GM12878 (cell line): ENCODE measurements at regions not wholly inside any gene's neighbourhood (a gene's known extent, or its start where the extent isn't known, plus 50 kb on each side); places are given as distances from the start of the nearest gene placed in this dataset.
A peak's percentile ranks its signal among the peaks of the same experiment; 100 is the strongest.

Experiments used
- BMI1 ChIP-seq: fragments of 450-650 bp; IDR thresholded peaks from 2 replicates; pipeline ENCODE4 v1.6.1; 2016; ENCODE audit warnings: mild to moderate bottlenecking, moderate library complexity, borderline replicate concordance
- BRCA1 ChIP-seq: IDR thresholded peaks from 2 replicates; pipeline ENCODE4 v1.6.1; 2011; ENCODE audit warnings: low read depth, low read length, improper control_type of control experiment
- EP300 ChIP-seq, 2 experiments: fragments of 150-350 bp in 1 of 2; IDR thresholded peaks; 2 replicates each; pipeline ENCODE4 v1.6.1; 2011 to 2012; ENCODE audit warnings: low read depth in 2 of 2, low read length in 2 of 2, borderline replicate concordance in 1 of 2, improper control_type of control experiment in 1 of 2, inconsistent platforms in 1 of 2; ENCODE audit not compliant: control insufficient read depth in 1 of 2
- EZH2 ChIP-seq: IDR thresholded peaks from 2 replicates; pipeline ENCODE4 v1.6.1; 2012; ENCODE audit warnings: low read depth, mild to moderate bottlenecking, control low read depth, inconsistent platforms, low read length, borderline replicate concordance; ENCODE audit not compliant: control insufficient read depth
- IKZF2 ChIP-seq, 2 experiments: fragments of 450-650 bp; IDR thresholded peaks; 2 replicates each; pipeline ENCODE4 v1.6.1; 2017; ENCODE audit warnings: mild to moderate bottlenecking in 2 of 2, moderate library complexity in 2 of 2
- IRF3 ChIP-seq: fragments of 450-650 bp; IDR thresholded peaks from 2 replicates; pipeline ENCODE4 v1.6.1; 2014; ENCODE audit warnings: mild to moderate bottlenecking
- MTA3 ChIP-seq: IDR thresholded peaks from 2 replicates; pipeline ENCODE4 v1.6.1; 2012; ENCODE audit warnings: low read length, inconsistent platforms, borderline replicate concordance
- NFIC ChIP-seq: IDR thresholded peaks from 2 replicates; pipeline ENCODE4 v1.6.1; 2012; ENCODE audit warnings: low read depth, mild to moderate bottlenecking, inconsistent platforms, low read length, moderate library complexity
- RELA ChIP-seq: fragments of 450-650 bp; IDR thresholded peaks from 2 replicates; pipeline ENCODE4 v1.8.0; 2014; ENCODE audit warnings: borderline replicate concordance; ENCODE audit not compliant: partially characterized antibody
- RUNX3 ChIP-seq: IDR thresholded peaks from 2 replicates; pipeline ENCODE4 v1.6.1; 2012; ENCODE audit warnings: low read length, inconsistent platforms
- SREBF1 ChIP-seq: IDR thresholded peaks from 2 replicates; pipeline ENCODE4 v1.6.1; 2012; ENCODE audit warnings: mild to moderate bottlenecking, low read length
- STAT1 ChIP-seq: fragments of 450-650 bp; conservative IDR thresholded peaks from 2 replicates; pipeline ENCODE4 v1.6.1; 2014; ENCODE audit warnings: antibody characterized with exemption, mild to moderate bottlenecking
- STAT3 ChIP-seq: IDR thresholded peaks from 2 replicates; pipeline ENCODE4 v1.6.1; 2011; ENCODE audit warnings: low read depth, low read length, improper control_type of control experiment
- TBL1XR1 ChIP-seq: IDR thresholded peaks from 2 replicates; pipeline ENCODE4 v1.6.1; 2012; ENCODE audit warnings: low read depth, low read length, improper control_type of control experiment
- TCF3 ChIP-seq: IDR thresholded peaks from 2 replicates; pipeline ENCODE4 v1.6.1; 2012; ENCODE audit warnings: low read depth, mild to moderate bottlenecking, low read length, borderline replicate concordance; ENCODE audit not compliant: insufficient read depth
- ZBED1 ChIP-seq: IDR thresholded peaks from 2 replicates; pipeline ENCODE4 v1.6.1; 2016; ENCODE audit warnings: borderline replicate concordance
- TF ChIP-seq, protein P1 (sequence below): fragments of 450-650 bp; IDR thresholded peaks from 2 replicates; pipeline ENCODE4 v1.6.1; 2017; ENCODE audit warnings: mild to moderate bottlenecking
- TF ChIP-seq, protein P2 (sequence below): IDR thresholded peaks from 2 replicates; pipeline ENCODE4 v1.6.1; 2011; ENCODE audit warnings: low read depth, mild to moderate bottlenecking, low read length, moderate library complexity, borderline replicate concordance; ENCODE audit errors: extremely low read depth
- TF ChIP-seq, protein P3 (sequence below): IDR thresholded peaks from 2 replicates; pipeline ENCODE4 v1.6.1; 2011; ENCODE audit warnings: borderline replicate concordance, low read depth, mild to moderate bottlenecking, moderate library complexity, low read length; ENCODE audit not compliant: insufficient read depth, poor library complexity, severe bottlenecking

DNA sequence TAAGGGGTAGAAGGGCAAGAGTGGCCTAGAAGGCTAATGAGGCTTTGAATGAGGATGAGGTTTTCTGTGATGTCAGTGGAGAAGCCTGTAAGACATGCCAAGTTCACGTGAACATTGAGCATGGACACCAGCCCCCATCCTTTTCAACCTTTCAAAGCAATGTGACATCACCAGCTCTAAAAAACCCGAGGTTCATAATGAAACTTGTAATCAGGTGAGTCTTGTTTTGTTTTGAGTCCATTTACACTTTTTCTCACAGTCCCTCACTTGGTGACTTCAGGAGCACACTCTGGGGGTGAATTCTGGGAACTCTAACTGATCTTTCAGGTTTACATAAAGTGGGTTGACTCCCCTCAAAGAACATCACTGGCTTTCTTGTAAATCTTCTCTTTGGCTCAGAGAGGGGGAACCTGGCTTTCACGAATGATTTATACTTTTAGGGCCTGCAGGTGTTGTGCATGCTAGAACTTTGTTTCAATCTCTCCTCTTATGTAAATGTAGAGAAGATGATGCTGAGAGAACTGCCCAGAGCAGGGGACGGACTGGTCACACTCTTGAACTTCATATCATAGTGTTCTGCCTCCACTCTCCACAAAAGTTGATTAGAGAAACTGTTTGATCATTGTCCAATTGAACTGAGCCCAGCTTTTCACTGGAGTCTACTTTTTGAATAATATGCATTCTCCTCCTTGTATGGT lies 224.7 kb upstream of the SATB1 start (continued):
- TF ChIP-seq, protein P1, sequence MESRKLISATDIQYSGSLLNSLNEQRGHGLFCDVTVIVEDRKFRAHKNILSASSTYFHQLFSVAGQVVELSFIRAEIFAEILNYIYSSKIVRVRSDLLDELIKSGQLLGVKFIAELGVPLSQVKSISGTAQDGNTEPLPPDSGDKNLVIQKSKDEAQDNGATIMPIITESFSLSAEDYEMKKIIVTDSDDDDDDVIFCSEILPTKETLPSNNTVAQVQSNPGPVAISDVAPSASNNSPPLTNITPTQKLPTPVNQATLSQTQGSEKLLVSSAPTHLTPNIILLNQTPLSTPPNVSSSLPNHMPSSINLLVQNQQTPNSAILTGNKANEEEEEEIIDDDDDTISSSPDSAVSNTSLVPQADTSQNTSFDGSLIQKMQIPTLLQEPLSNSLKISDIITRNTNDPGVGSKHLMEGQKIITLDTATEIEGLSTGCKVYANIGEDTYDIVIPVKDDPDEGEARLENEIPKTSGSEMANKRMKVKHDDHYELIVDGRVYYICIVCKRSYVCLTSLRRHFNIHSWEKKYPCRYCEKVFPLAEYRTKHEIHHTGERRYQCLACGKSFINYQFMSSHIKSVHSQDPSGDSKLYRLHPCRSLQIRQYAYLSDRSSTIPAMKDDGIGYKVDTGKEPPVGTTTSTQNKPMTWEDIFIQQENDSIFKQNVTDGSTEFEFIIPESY = no peak
- no peak for TF ChIP-seq MTA3
- TF ChIP-seq TBL1XR1 = no peak
- peak; percentile 81 for TF ChIP-seq NFIC
- peak; percentile 69 to 79; a peak in 3 of 4 replicates for TF ChIP-seq EP300 (IDR thresholded peaks at IDR 0.05; ENCODE audit: borderline replicate concordance in 1 of 2, control insufficient read depth in 1 of 2, low read depth in 2 of 2, low read length in 2 of 2)
- TF ChIP-seq ZBED1 = no peak
- peak; percentile 33 to 62; a peak in 1 of 4 replicates for TF ChIP-seq IKZF2 (IDR thresholded peaks at IDR 0.05)
- no peak for TF ChIP-seq RELA
- no peak for TF ChIP-seq SREBF1
- no peak for TF ChIP-seq TCF3
- TF ChIP-seq RUNX3 = peak; percentile 50; the same call in 1 of the 2 replicates
- no peak for TF ChIP-seq EZH2
- TF ChIP-seq STAT1 = no peak
- no peak for TF ChIP-seq BRCA1
- TF ChIP-seq, protein P2, sequence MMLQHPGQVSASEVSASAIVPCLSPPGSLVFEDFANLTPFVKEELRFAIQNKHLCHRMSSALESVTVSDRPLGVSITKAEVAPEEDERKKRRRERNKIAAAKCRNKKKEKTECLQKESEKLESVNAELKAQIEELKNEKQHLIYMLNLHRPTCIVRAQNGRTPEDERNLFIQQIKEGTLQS = no peak
- TF ChIP-seq BMI1 = no peak
- TF ChIP-seq, protein P3, sequence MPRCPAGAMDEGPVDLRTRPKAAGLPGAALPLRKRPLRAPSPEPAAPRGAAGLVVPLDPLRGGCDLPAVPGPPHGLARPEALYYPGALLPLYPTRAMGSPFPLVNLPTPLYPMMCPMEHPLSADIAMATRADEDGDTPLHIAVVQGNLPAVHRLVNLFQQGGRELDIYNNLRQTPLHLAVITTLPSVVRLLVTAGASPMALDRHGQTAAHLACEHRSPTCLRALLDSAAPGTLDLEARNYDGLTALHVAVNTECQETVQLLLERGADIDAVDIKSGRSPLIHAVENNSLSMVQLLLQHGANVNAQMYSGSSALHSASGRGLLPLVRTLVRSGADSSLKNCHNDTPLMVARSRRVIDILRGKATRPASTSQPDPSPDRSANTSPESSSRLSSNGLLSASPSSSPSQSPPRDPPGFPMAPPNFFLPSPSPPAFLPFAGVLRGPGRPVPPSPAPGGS = no peak
- TF ChIP-seq IRF3 = no peak
- no peak for TF ChIP-seq STAT3
